GM06990 (cell line): ENCODE measurements at regions not wholly inside any gene's neighbourhood (a gene's known extent, or its start where the extent isn't known, plus 50 kb on each side); places are given as distances from the start of the nearest gene placed in this dataset.

Source experiments
- DNase-seq: peaks from one replicate; pipeline ENCODE4 v3.0.0-alpha.2; 2011; ENCODE audit not compliant: insufficient read length; ENCODE audit errors: extremely low read depth
- H3K27me3 ChIP-seq: replicated peaks from 2 replicates; pipeline ENCODE4 v1.6.0; 2011; ENCODE audit warnings: low read length; ENCODE audit not compliant: control insufficient read depth, insufficient read depth
- H3K36me3 ChIP-seq: 2 replicates; pipeline ENCODE4 v1.5.1; 2011; ENCODE audit warnings: low read length; ENCODE audit not compliant: control insufficient read depth, insufficient read depth
- H3K4me3 ChIP-seq: replicated peaks from 2 replicates; pipeline ENCODE4 v1.5.1; 2011; ENCODE audit warnings: low read depth, mild to moderate bottlenecking, control low read depth, low read length
- TF ChIP-seq, protein P1 (sequence below): IDR thresholded peaks from 2 replicates; pipeline ENCODE4 v1.5.1; 2011; ENCODE audit warnings: low read length, control low read depth, mild to moderate bottlenecking, inconsistent platforms; ENCODE audit not compliant: insufficient read depth, poor library complexity, severe bottlenecking

DNA sequence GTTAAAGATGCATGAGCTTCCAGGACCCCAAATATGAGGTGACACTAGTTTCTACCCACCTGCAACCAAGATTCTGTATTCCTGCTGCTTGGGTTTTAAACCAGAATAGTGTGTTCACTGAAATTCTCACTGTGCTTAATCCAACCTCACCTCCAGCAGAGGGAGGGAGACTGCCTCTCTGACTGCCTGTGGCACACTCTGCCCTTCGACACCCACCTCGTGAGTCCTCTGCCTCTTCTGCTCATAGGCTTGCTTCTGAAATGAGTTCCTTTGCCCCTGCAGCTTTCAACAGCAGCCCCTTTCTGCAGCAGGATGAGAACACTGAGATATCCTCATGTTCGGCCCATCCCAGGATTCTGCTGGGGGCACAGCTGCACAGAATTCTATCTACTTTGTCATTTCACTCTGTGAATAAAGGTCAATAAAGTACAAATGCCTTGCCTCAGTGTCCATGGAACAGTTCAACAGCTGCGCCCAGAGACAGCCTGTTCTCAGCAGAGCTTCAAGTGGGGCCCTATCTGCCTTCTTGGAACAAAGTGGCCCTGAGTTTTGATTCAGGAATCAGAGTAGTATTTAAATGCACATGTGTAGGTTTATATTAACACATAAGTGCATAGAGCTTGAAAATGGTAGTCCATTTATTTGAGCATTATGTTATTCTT lies 632.5 kb downstream of the TNS3 start:
- Histone ChIP-seq H3K36me3 (no peaks in the 10 kb centered on the region), H3K4me3 (no peak overlapping the region), H3K27me3 (no peaks in the 10 kb centered on the region)
- TF ChIP-seq, protein P1, sequence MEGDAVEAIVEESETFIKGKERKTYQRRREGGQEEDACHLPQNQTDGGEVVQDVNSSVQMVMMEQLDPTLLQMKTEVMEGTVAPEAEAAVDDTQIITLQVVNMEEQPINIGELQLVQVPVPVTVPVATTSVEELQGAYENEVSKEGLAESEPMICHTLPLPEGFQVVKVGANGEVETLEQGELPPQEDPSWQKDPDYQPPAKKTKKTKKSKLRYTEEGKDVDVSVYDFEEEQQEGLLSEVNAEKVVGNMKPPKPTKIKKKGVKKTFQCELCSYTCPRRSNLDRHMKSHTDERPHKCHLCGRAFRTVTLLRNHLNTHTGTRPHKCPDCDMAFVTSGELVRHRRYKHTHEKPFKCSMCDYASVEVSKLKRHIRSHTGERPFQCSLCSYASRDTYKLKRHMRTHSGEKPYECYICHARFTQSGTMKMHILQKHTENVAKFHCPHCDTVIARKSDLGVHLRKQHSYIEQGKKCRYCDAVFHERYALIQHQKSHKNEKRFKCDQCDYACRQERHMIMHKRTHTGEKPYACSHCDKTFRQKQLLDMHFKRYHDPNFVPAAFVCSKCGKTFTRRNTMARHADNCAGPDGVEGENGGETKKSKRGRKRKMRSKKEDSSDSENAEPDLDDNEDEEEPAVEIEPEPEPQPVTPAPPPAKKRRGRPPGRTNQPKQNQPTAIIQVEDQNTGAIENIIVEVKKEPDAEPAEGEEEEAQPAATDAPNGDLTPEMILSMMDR: no peak
- DNase-seq: no peak

DNA sequence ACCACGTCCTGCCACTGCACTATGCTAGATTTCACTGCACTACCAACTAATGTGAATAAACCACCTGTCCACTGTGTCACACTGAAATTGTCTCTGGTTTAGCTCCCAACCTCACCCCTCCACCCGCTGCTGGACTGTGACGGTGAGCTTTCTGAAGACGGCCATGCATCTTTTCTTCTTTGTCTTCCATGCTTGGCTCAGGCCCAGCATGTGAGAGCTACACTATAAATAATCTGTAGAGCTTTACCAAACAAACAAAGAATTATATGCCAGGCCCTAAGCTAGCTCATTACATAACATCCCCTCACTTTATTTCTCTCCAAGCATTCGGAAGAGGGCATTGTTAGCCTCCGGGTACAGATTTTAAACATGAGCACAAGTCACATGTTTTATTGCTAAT lies 633.2 kb downstream of the TNS3 start:
- no peak for DNase-seq
- TF ChIP-seq, protein P1: no peak

DNA sequence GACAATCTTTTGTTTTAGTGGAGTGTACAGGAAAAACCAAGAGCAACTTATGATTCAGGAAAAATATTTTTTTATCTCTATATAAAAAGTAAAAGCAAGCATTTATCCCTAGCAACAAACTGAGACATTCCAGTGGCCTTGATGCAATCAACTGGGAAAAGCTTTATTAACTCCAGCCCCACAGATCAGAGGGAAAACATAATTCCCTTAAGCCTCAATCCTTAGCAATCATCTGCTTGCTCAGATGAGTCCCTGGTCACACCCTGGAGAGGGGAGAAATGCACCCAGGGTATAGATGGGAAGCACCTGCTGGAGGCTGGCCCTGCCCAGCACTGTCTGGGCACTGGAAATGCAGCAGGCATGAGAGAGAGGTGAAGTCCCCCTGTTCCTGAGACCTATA lies 636.6 kb downstream of the TNS3 start:
- TF ChIP-seq, protein P1: no peak
- Histone ChIP-seq H3K4me3 (no peak overlapping the region), H3K36me3 (no peaks in the 10 kb centered on the region), H3K27me3 (no peaks in the 10 kb centered on the region)
- no peak for DNase-seq

More for the DNA sequence above, 633.2 kb downstream of the TNS3 start:
- no peaks in the 10 kb centered on the region for H3K27me3 ChIP-seq
- H3K4me3 ChIP-seq: no peak overlapping the region
- H3K36me3 ChIP-seq: no peaks in the 10 kb centered on the region

DNA sequence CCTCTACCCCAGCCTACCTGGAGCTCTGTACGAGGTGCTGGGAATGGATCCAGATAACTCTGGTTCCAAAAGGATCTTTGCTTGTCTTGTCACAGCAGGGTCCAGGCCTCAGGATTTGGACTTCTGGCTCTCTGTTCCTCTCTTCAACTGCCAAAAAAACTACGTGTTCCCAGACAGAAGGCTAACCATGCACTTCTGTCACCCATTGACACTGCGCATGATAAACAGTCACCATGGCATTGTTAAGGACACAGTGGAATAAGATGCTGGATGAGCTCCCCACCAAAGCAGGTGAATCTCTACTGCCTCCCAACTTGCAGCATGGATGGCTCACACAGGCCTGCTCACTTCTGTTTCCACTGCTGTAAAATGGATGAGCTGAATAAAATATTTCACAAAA lies 637.9 kb downstream of the TNS3 start:
- DNase-seq: no peak
- Histone ChIP-seq H3K4me3 (no peak overlapping the region), H3K27me3 (no peaks in the 10 kb centered on the region), H3K36me3 (no peaks in the 10 kb centered on the region)
- TF ChIP-seq, protein P1: no peak

DNA sequence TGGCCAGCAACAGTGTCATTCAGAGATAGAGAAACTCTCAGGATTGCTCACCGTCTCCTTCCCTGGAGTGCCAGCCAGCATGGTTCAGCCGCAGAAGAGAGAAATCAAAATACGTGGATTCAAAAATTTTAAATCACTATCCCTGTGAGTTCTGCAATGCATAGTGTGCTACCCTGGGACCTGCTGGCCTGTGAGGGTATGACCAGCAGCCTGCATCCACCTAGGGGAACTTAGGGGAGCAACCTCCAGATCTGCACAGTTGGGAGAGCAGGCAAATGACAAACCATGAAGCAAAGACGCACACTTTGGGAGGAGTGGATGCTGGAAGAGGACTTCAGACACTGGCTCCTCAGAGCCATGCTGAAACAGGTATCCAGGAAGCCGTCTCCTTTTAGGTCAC lies 639.3 kb downstream of the TNS3 start:
- TF ChIP-seq, protein P1: no peak
- DNase-seq: no peak
- H3K36me3 ChIP-seq: no peaks in the 10 kb centered on the region
- no peaks in the 10 kb centered on the region for H3K27me3 ChIP-seq
- no peak overlapping the region for H3K4me3 ChIP-seq

DNA sequence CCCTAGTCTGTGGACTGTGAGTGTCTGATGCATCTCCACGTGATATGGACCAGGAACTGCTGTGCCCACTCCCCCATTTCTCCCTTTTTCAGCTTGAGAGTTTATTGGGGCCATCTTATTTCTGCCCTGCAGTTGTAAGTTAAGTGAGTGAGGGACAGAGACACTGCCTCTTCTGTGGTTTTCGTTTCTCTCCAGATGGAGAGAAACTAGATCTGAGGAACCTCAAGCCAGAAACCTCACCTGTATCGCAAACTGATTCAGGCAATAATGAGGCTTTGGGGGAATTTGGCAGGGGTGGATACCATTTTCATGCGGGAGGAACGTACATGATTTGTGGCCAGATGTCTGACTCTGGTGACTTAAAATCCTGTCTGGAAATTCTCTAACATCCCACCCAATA lies 641.7 kb downstream of the TNS3 start:
- no peak overlapping the region for H3K4me3 ChIP-seq
- DNase-seq: no peak
- H3K27me3 ChIP-seq: no peaks in the 10 kb centered on the region
- no peaks in the 10 kb centered on the region for H3K36me3 ChIP-seq
- TF ChIP-seq, protein P1: no peak
